ENCODE measurements at regions not wholly inside any gene's neighbourhood (a gene's known extent, or its start where the extent isn't known, plus 50 kb on each side); places are given as distances from the start of the nearest gene placed in this dataset.
A peak's percentile ranks its signal among the peaks of the same experiment; 100 is the strongest.

DNA sequence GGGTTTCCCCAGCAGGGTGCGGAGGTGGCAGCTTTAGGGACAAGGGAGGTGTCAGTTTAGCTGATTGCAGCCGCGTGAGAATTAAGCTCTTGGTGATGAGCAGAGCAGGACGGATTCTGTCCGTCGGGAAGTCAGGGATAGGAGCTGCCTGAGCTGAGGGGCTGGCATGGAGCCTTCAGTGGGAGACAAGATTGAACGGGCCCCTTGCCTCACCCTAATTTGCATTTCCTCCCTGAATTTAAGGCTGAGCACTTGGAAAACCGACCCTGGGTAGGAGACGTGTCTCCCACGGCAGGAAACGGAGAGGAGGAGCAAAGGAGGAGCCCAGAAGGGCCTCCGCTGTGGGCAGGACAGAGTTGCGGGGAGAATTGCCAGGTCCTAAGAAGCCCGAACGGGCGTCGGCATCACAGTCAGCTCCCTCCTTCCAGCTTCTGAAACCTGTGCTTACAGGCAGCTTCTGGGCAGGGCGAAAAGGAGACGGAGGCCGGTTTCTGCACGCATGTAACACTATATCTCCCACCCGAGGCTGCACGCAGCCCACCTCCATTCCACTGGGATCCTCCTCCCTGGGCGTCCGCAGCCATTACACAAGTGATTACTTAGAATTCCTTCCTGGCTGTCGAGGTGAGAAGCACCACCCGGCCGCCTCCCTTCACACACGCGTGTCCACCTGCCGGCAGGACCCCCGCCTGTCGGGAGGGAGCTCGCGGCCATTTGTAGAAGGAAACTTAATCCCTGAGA is 345.8 kb downstream of the BRD1 start:
- in situ Hi-C loops (cut with HindIII; ENCODE audit: low pct_unique_long_range_greater_than_20kb, low sequenced_read_pairs), result no loop called here

DNA sequence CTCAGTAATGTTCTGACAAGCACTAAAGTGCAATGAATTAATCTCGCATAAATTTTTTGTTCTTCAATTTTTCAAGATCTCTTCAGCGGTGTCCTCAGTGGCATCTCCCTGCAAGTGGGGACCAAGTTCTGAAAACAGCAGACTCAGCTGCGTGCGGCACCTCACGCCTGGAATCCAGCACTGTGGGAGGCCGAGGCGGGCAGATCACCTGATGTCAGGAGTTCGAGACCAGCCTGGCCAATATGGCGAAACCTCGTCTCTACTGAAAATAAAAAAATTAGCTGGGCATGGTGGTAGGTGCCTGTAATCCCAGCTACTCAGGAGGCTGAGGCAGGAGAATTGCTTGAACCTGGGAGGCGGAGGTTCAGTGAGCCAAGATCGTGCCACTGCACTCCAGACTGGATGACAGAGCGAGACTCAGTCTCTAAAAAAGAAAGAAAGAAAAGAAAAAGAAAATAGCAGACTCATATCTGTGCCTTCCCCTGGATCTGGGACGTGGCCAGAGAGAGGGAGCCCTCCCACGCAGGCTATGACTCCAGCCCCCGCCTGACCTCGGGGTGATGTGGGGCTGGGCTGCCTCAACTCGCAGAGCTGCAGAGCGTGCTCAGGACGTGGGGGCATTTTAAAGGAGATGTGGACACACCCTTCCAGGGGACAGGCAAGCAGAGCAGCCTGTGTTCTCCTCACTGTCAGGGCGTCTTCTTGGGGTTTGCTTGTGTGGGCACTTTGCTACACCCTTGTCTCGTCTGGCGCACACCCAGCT is 346.6 kb downstream of the BRD1 start:
- no peak for DNase-seq (ENCODE audit: low read depth in 1 of 2, low spot score in 1 of 2)
- TF ChIP-seq JUND (IDR thresholded peaks at IDR 0.05; ENCODE audit: low read depth), result no peak
- in situ Hi-C loops (cut with HindIII; ENCODE audit: low pct_unique_long_range_greater_than_20kb, low sequenced_read_pairs), result no loop called here

More for the DNA sequence above, 345.8 kb downstream of the BRD1 start:
- no peak for TF ChIP-seq JUND (IDR thresholded peaks at IDR 0.05; ENCODE audit: low read depth)
- DNase-seq (ENCODE audit: low read depth in 1 of 2, low spot score in 1 of 2), result peak in 1 of 2 experiments; percentile 18

DNA sequence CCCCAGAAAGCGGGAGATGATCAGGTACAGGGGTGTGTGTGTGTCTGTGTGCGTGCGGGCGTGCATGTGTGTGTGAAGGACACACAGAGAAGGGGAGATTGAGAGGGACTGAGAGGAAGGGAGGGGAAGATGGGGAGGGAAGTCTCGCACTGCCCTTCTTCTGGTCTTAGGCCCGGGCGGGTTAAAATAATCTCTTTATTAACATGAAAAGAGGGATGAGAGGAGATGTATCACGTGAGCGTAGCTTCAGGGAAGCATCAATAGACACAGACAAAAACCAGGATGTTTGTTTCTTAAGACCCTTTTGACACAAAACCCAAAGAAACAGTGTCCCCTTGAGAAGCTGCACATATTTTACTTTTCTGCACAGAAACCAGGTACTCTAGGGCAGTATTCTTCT is 347.3 kb downstream of the BRD1 start:
- no peak for DNase-seq (ENCODE audit: low read depth in 1 of 2, low spot score in 1 of 2)
- in situ Hi-C loops (cut with HindIII; ENCODE audit: low pct_unique_long_range_greater_than_20kb, low sequenced_read_pairs), result no loop called here
- TF ChIP-seq JUND (IDR thresholded peaks at IDR 0.05; ENCODE audit: low read depth), result no peak

DNA sequence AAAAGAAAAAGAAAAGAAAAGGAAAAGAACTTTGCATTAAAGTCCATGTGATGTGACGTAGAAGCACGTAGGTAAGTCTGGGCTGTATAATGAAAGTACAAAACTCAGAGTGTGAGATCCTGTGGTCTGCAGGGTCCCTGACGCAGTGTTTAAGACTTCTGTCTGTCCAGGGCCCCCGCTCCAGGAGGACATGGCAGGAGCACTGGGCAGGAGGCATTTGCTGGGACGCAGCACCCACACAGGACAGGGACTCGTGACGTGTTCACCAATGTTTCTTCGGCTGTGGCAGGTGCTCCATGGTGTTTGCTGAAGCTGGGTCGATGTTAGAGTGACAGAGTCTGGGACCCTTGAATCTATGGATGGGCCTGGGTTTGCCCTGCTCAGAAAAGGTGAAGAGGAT is 348.1 kb downstream of the BRD1 start:
- in situ Hi-C loops (cut with HindIII; ENCODE audit: low pct_unique_long_range_greater_than_20kb, low sequenced_read_pairs), result no loop called here
- no peak for DNase-seq (ENCODE audit: low read depth in 1 of 2, low spot score in 1 of 2)
- TF ChIP-seq JUND (IDR thresholded peaks at IDR 0.05; ENCODE audit: low read depth), result no peak

DNA sequence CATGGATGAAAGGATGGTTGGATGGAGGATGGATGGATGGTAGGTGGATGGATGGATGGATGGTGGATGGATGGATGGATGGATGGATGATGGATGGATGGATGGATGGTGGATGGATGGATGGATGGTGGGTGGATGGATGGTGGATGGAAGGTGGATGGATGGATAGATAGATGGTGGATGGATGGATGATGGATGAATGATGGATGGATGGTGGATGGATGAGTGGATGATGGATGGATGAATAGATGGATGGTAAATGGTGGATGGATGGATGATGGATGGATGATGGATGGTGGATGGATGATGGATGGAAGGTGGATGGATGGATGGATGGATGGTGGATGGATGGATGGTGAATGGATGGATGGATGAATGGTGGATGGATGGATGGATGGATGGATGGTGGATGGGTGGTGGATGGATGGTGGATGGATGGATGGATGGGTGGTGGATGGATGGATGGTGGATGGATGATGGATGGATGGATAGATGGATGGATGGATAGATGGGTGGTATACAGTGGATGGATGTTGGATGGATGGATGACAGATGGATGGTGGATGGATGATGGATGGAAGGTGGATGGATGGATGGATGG is 350.8 kb downstream of the BRD1 start:
- no peak for TF ChIP-seq JUND (IDR thresholded peaks at IDR 0.05; ENCODE audit: low read depth)
- no peak for DNase-seq (ENCODE audit: low read depth in 1 of 2, low spot score in 1 of 2)
- in situ Hi-C loops (cut with HindIII; ENCODE audit: low pct_unique_long_range_greater_than_20kb, low sequenced_read_pairs), result no loop called here

DNA sequence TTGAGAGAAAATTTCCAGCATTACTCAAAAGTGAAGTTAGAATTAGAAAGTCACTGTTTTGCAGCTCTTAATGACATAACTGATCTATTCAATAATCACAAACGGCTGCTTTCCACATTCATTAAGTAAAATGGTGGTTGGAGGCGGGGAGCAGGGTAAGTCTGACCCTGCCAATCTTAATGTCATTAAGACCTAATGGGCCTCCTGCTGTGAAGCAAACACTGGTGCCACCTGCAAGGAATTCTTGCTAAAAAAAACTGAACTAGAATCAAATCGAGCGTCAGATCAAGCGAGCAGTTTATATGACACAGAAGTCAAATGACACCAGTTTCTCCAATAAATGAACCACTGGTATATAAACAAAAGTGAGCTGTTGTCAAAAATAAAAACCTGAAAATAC is 351.5 kb downstream of the BRD1 start:
- in situ Hi-C loops (cut with HindIII; ENCODE audit: low pct_unique_long_range_greater_than_20kb, low sequenced_read_pairs), result no loop called here
- DNase-seq (ENCODE audit: low read depth in 1 of 2, low spot score in 1 of 2), result no peak
- no peak for TF ChIP-seq JUND (IDR thresholded peaks at IDR 0.05; ENCODE audit: low read depth)

DNA sequence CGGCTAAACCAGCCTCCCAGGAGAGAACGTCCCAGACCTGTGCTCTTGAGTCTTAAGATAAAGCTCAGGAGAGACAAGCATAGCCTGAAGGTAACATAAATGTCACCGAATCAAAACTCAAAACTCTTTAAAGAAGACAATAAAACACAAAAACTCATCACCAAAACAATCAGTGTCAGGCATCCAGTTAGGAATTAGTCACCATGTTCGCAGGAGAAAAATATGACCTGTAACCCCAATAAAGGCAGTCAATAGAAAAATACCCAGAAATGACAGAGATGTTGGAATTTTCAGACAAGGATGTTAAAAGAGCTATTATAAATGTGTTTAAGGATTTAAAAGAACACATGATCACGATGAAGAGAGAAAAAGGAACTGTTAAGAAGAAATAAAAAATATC is 352.4 kb downstream of the BRD1 start:
- TF ChIP-seq JUND (IDR thresholded peaks at IDR 0.05; ENCODE audit: low read depth), result no peak
- in situ Hi-C loops (cut with HindIII; ENCODE audit: low pct_unique_long_range_greater_than_20kb, low sequenced_read_pairs), result no loop called here
- DNase-seq (ENCODE audit: low read depth in 1 of 2, low spot score in 1 of 2), result no peak

DNA sequence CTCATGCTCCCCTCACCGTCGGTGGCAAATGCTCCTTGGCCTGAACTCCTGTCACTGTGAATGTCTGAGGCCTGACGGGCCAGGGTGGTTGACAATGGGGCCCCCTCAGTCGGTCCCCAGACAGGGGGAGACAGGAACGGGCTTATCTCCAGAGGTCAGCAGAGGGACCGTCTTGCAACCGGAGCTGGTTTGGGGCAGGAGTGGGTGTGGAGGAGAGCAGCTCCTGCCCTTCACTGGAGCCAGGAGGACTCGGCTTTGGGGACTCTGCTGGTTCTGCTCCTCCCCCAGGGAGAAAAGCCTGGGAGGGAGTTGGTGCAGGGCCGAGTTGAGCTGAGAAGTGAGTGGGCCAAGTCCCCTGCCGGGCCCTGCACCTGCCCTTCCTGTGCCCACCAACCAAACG is 354.4 kb downstream of the BRD1 start:
- DNase-seq (ENCODE audit: low read depth in 1 of 2, low spot score in 1 of 2), result no peak
- in situ Hi-C loops (cut with HindIII; ENCODE audit: low pct_unique_long_range_greater_than_20kb, low sequenced_read_pairs), result no loop called here
- TF ChIP-seq JUND (IDR thresholded peaks at IDR 0.05; ENCODE audit: low read depth), result no peak

DNA sequence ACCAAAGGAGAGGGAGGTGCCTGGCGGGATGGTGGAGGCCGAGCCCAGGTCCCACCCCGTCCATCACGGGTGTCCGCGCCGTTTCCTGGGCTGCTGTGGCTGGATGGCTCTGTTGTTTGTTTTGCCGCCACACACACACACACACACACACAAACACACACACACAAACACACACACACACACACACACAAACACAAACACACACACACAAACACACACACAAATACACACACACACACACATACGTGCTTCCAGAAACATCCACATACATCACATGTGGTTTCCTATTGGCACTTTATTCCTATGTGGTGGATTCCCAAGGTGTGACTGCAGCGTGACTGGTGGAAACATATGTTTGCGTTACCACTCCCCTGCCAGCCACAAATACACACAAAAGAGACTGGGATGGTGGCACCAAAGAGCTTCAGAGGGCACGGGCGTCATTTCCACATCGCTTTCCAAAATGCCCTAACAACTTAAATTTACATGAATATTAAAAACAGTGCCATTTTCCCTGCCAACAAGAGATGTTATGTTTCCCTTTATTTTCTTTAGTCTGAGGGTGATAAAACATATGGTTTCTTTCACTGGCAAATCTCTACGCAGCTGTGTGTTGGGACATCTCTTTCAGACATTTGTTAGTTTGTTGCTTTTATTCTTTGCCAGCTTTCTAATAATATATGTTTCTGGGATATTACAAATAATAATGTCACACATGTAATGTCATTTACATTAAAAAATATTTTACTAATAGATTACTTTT is 356.8 kb downstream of the BRD1 start:
- in situ Hi-C loops (cut with HindIII; ENCODE audit: low pct_unique_long_range_greater_than_20kb, low sequenced_read_pairs), result no loop called here
- no peak for TF ChIP-seq JUND (IDR thresholded peaks at IDR 0.05; ENCODE audit: low read depth)
- no peak for DNase-seq (ENCODE audit: low read depth in 1 of 2, low spot score in 1 of 2)

DNA sequence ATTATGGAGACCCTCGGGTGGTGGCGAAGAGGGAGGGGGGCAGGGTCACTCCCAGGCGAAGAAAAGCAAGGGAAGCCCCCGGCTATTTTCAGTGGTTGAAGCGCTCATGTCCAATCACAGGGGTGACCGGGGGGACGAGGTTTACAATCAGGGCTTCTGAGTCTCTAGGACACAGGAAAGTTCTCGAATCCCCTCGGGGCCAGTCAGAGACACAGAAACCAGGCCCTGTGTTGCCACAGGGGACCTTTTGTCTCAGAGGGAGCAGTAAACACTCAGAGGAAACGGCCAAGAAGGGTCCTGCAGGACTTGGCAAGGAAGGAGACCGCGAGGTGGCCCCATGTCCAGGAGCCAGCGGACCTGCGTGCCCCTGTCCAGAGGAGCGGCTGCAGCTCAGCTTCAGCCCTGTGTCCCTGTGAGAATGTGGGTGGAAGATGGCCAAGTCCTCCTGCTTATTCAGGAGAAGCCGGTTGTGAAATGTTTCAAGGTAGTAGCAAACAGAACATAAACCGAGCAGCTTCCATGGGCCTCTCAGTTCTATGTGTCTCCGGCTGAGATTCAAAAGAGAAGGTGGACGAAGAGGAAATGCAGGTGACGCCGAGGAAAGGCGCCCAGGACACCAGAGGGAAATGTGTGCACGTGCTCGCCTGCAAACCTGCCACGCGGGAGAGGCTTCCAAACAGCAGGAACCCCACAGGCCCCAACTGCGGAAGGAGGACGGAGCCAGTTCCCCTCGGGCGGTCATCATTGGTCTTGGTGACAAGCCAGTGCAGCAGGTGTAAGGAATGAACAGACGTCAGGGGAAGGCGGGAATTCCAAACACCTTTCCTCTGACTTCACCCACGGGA is 357.6 kb downstream of the BRD1 start:
- DNase-seq (ENCODE audit: low read depth in 1 of 2, low spot score in 1 of 2), result peak in 1 of 2 experiments; percentile 76
- in situ Hi-C loops (cut with HindIII; ENCODE audit: low pct_unique_long_range_greater_than_20kb, low sequenced_read_pairs), result no loop called here
- TF ChIP-seq JUND (IDR thresholded peaks at IDR 0.05; ENCODE audit: low read depth), result no peak

DNA sequence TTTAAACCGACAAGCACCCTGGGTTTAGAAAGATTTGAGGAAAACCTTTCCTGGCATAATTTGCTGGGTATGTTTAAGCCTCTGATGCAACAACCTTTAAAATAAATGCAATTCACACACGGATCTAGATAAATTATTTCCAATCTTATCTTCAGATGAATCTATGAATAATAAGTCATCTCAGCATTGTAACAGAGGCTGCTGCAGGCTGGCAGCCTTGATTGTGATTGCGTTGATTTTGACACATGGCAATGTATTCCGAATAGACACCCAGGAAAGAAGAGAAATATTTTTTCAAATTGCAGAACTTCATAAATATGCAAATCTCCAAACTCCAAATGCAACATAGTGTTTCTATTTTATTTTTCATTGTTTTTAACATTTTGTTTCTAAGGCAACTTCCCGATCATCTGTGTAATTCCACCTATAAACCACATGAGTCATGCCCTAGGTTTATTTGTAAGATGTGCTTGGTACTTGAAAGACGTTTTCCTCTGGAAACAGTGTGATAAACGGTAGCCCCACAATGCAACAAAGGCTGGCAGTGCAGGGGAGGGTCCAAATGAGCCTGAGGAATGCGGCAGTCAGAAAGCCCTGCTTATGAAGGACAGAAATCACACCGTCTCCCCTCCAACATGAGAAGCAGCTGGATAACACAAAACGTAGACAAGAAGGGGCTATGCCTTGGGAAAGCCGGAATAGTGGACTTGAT is 359.0 kb downstream of the BRD1 start:
- TF ChIP-seq JUND (IDR thresholded peaks at IDR 0.05; ENCODE audit: low read depth), result no peak
- no peak for DNase-seq (ENCODE audit: low read depth in 1 of 2, low spot score in 1 of 2)
- in situ Hi-C loops (cut with HindIII; ENCODE audit: low pct_unique_long_range_greater_than_20kb, low sequenced_read_pairs), result no loop called here
